NCI-H1436 (cell line): ENCODE measurements at regions not wholly inside any gene's neighbourhood (a gene's known extent, or its start where the extent isn't known, plus 50 kb on each side); places are given as distances from the start of the nearest gene placed in this dataset.
"Not testable (repeated sequence)": the region's sequence is repeated elsewhere in the genome, so short reads cannot be mapped to it uniquely, and the experiment has no call there.

Source experiments
- DNase-seq: peaks from one replicate; lab custom pipeline; 2025; lab: John Stamatoyannopoulos, UW

GRCh38 chr5:54821445-54822323 lies 163.7 kb downstream of the ESM1 start:
- DNase-seq = no peak

- DNase-seq = no peak
These were observed 164.9 kb downstream of the ESM1 start for GRCh38 chr5:54820346-54821134.

GRCh38 chr5:54807421-54807820 lies 178.0 kb downstream of the ESM1 start:
- no peak for DNase-seq

- no peak for DNase-seq
These were observed 180.9 kb downstream of the ESM1 start for GRCh38 chr5:54804521-54804920.

- DNase-seq = no peak
These were observed 181.3 kb downstream of the ESM1 start for GRCh38 chr5:54804086-54804485.

- DNase-seq = no peak
These were observed 181.9 kb downstream of the ESM1 start for GRCh38 chr5:54803471-54804011.

GRCh38 chr5:54799645-54800044 lies 185.7 kb downstream of the ESM1 start:
- DNase-seq = no peak

- no peak for DNase-seq
These were observed 189.6 kb downstream of the ESM1 start for GRCh38 chr5:54795777-54796176.

- DNase-seq = no peak
These were observed 190.1 kb downstream of the ESM1 start for GRCh38 chr5:54795284-54795683.

GRCh38 chr5:54794135-54794975 lies 191.0 kb downstream of the ESM1 start:
- DNase-seq = no peak

GRCh38 chr5:54793468-54794134 lies 191.8 kb downstream of the ESM1 start:
- no peak for DNase-seq

- DNase-seq = no peak
These were observed 192.6 kb downstream of the ESM1 start for GRCh38 chr5:54792611-54793404.

- not testable (repeated sequence) for DNase-seq
These were observed 197.5 kb downstream of the ESM1 start for GRCh38 chr5:54787910-54788309.

- no peak for DNase-seq
These were observed 199.4 kb downstream of the ESM1 start for GRCh38 chr5:54785729-54786591.

- DNase-seq = no peak
These were observed 206.6 kb downstream of the ESM1 start for GRCh38 chr5:54778783-54779182.

GRCh38 chr5:54775645-54776044 lies 209.7 kb downstream of the ESM1 start:
- DNase-seq = no peak

- no peak for DNase-seq
These were observed 210.9 kb downstream of the ESM1 start for GRCh38 chr5:54774281-54775170.

- no peak for DNase-seq
These were observed 212.7 kb downstream of the ESM1 start for GRCh38 chr5:54772684-54773083.

- DNase-seq = no peak
These were observed 213.2 kb downstream of the ESM1 start for GRCh38 chr5:54772231-54772630.
